GM19438 (cell line): ENCODE measurements at regions not wholly inside any gene's neighbourhood (a gene's known extent, or its start where the extent isn't known, plus 50 kb on each side); places are given as distances from the start of the nearest gene placed in this dataset.
"Not testable (repeated sequence)": the region's sequence is repeated elsewhere in the genome, so short reads cannot be mapped to it uniquely, and the experiment has no call there.

Experiments
- ATAC-seq: cut with Tn5 transposase; IDR thresholded peaks from one replicate; pipeline ENCODE4 v1.9.1; 2021; ENCODE audit warnings: low read depth; ENCODE audit not compliant: unreplicated experiment

- ATAC-seq: no peak
Observed at GRCh38 chr2:180927030-180927686, 53.2 kb upstream of the UBE2E3 start.

GRCh38 chr2:180925700-180926099 lies 54.7 kb upstream of the UBE2E3 start:
- ATAC-seq: no peak

- no peak for ATAC-seq
Observed at GRCh38 chr2:180924063-180924462, 56.3 kb upstream of the UBE2E3 start.

- no peak for ATAC-seq
Observed at GRCh38 chr2:180910831-180911665, 69.4 kb upstream of the UBE2E3 start.

GRCh38 chr2:180907731-180908130 lies 72.7 kb upstream of the UBE2E3 start:
- no peak for ATAC-seq

- ATAC-seq: no peak
Observed at GRCh38 chr2:180905461-180905860, 74.9 kb upstream of the UBE2E3 start.

GRCh38 chr2:180905002-180905401 lies 75.4 kb upstream of the UBE2E3 start:
- no peak for ATAC-seq

GRCh38 chr2:180901331-180901730 lies 79.1 kb upstream of the UBE2E3 start:
- no peak for ATAC-seq

GRCh38 chr2:180893752-180894151 lies 86.7 kb upstream of the UBE2E3 start:
- no peak for ATAC-seq

GRCh38 chr2:180892091-180892490 lies 88.3 kb upstream of the UBE2E3 start:
- ATAC-seq: no peak

GRCh38 chr2:180891360-180891759 lies 89.0 kb upstream of the UBE2E3 start:
- no peak for ATAC-seq

- no peak for ATAC-seq
Observed at GRCh38 chr2:180890781-180891180, 89.6 kb upstream of the UBE2E3 start.

- no peak for ATAC-seq
Observed at GRCh38 chr2:180882959-180883358, 97.4 kb upstream of the UBE2E3 start.

GRCh38 chr2:180876506-180876905 lies 103.9 kb upstream of the UBE2E3 start:
- ATAC-seq: no peak

GRCh38 chr2:180873219-180873618 lies 107.2 kb upstream of the UBE2E3 start:
- no peak for ATAC-seq

- not testable (repeated sequence) for ATAC-seq
Observed at GRCh38 chr2:180872781-180873180, 107.6 kb upstream of the UBE2E3 start.

GRCh38 chr2:180872255-180872654 lies 108.2 kb upstream of the UBE2E3 start:
- no peak for ATAC-seq

- ATAC-seq: no peak
Observed at GRCh38 chr2:180871649-180872048, 108.8 kb upstream of the UBE2E3 start.

- no peak for ATAC-seq
Observed at GRCh38 chr2:180849851-180850250, 130.6 kb upstream of the UBE2E3 start.

- ATAC-seq: no peak
Observed at GRCh38 chr2:180848393-180848792, 132.0 kb upstream of the UBE2E3 start.

GRCh38 chr2:180846756-180847472 lies 133.5 kb upstream of the UBE2E3 start:
- no peak for ATAC-seq
